Vagina (tissue), 2 donors: ENCODE measurements at regions not wholly inside any gene's neighbourhood (a gene's known extent, or its start where the extent isn't known, plus 50 kb on each side); places are given as distances from the start of the nearest gene placed in this dataset.

Experiments used
- POLR2A ChIP-seq, 2 donors: fragments of 450-650 bp; IDR thresholded peaks; one replicate each; pipeline ENCODE4 v1.6.1; 2017; ENCODE audit warnings: antibody characterized with exemption in 2 of 2, mild to moderate bottlenecking in 2 of 2, moderate library complexity in 2 of 2
- POLR2AphosphoS5 ChIP-seq, 2 donors: sonication (generic); formaldehyde crosslinking; IDR thresholded peaks; one replicate each; pipeline ENCODE4 v1.9.0; 2017; ENCODE audit warnings: antibody characterized with exemption in 2 of 2, mild to moderate bottlenecking in 2 of 2, low read depth in 1 of 2; ENCODE audit not compliant: insufficient read depth in 1 of 2
- TF ChIP-seq, protein P1 (sequence below), 3 experiments: fragments of 450-650 bp in 2 of 3; fragments of 200-600 bp in 1 of 3; sonication (generic) in 1 of 3; IDR thresholded peaks; one replicate each; pipeline ENCODE4 v1.5.1; 2017 to 2019; ENCODE audit warnings: antibody characterized with exemption in 3 of 3, mild to moderate bottlenecking in 2 of 3, moderate library complexity in 2 of 3

GRCh38 chr11:28383456-28383855 lies 275.3 kb downstream of the METTL15 start:
- TF ChIP-seq, protein P1, sequence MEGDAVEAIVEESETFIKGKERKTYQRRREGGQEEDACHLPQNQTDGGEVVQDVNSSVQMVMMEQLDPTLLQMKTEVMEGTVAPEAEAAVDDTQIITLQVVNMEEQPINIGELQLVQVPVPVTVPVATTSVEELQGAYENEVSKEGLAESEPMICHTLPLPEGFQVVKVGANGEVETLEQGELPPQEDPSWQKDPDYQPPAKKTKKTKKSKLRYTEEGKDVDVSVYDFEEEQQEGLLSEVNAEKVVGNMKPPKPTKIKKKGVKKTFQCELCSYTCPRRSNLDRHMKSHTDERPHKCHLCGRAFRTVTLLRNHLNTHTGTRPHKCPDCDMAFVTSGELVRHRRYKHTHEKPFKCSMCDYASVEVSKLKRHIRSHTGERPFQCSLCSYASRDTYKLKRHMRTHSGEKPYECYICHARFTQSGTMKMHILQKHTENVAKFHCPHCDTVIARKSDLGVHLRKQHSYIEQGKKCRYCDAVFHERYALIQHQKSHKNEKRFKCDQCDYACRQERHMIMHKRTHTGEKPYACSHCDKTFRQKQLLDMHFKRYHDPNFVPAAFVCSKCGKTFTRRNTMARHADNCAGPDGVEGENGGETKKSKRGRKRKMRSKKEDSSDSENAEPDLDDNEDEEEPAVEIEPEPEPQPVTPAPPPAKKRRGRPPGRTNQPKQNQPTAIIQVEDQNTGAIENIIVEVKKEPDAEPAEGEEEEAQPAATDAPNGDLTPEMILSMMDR (IDR thresholded peaks at IDR 0.05), result no peak
- TF ChIP-seq POLR2A (IDR thresholded peaks at IDR 0.05) (no peak), POLR2AphosphoS5 (IDR thresholded peaks at IDR 0.05; ENCODE audit: insufficient read depth in 1 of 2, low read depth in 1 of 2) (no peak)
